Ascending aorta (tissue), 2 donors: ENCODE measurements at regions not wholly inside any gene's neighbourhood (a gene's known extent, or its start where the extent isn't known, plus 50 kb on each side); places are given as distances from the start of the nearest gene placed in this dataset.

Source experiments
- DNase-seq, 2 donors: peaks; one replicate each; pipeline ENCODE4 v3.0.0-alpha.2; 2019; ENCODE audit warnings: low spot score in 2 of 2
- H3K27ac ChIP-seq, 2 donors: fragments of 200-600 bp; sonication (generic); one replicate each; pipeline ENCODE4 v1.5.1; 2016 to 2017; ENCODE audit warnings: mild to moderate bottlenecking in 1 of 2
- H3K27me3 ChIP-seq: fragments of 200-600 bp; sonication (generic); one replicate; pipeline ENCODE4 v1.5.1; 2017
- H3K36me3 ChIP-seq, 2 donors: fragments of 200-600 bp; sonication (generic); one replicate each; pipeline ENCODE4 v1.5.1; 2016
- H3K4me1 ChIP-seq, 2 donors: fragments of 200-600 bp; sonication (generic); one replicate each; pipeline ENCODE4 v1.5.1; 2016 to 2017; ENCODE audit warnings: mild to moderate bottlenecking in 1 of 2
- H3K4me3 ChIP-seq, 2 donors: fragments of 200-600 bp; sonication (generic); one replicate each; pipeline ENCODE4 v1.5.1; 2016 to 2017; ENCODE audit warnings: mild to moderate bottlenecking in 1 of 2
- H3K9me3 ChIP-seq, 2 donors: fragments of 200-600 bp; sonication (generic); one replicate each; pipeline ENCODE4 v1.5.1; 2016
- CTCF ChIP-seq, 3 experiments: fragments of 200-600 bp in 2 of 3; fragments of 450-650 bp in 1 of 3; sonication (generic) in 2 of 3; IDR thresholded peaks; one replicate each; pipeline ENCODE4 v1.5.1; 2016 to 2019; ENCODE audit warnings: antibody characterized with exemption in 3 of 3, mild to moderate bottlenecking in 1 of 3, moderate library complexity in 1 of 3
- intact Hi-C: fragments of 100-400 bp; cut with DNase I; formaldehyde crosslinking; loops from one replicate; pipeline ENCODE4 v1.15.1; 2023

- no peak overlapping the region for H3K27ac ChIP-seq
- no peak overlapping the region for H3K4me3 ChIP-seq
- no peaks in the 10 kb centered on the region for H3K4me1 ChIP-seq
- no peaks in the 10 kb centered on the region for H3K27me3 ChIP-seq
- intact Hi-C loops, result no loop called here
- DNase-seq, result no peak
- no peaks in the 10 kb centered on the region for H3K9me3 ChIP-seq
- no peaks in the 10 kb centered on the region for H3K36me3 ChIP-seq
- no peak for TF ChIP-seq CTCF (IDR thresholded peaks at IDR 0.05)
These were observed 227.1 kb upstream of the DEFB112 start for GRCh38 chr6:50276771-50277261.

DNA sequence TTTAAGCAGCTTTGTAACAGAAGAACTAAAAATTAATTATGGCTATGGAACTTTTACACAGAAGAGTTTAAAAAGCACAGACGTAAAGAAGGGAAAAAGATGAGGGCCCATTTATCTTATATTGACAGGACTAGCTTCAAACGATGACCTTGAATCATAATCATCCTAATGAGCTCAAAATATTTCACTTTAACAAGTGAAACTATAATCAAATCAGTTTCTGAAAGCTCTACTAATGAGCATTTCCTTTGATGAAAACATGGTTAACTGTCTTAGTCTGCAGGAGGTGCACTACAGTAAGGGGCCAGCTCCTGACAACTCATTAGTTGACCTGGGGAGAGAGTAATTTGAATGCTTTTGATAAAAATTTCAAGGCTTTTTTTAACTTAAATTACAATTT lies 228.0 kb upstream of the DEFB112 start:
- H3K4me3 ChIP-seq, result no peak overlapping the region
- TF ChIP-seq CTCF (IDR thresholded peaks at IDR 0.05), result no peak
- H3K9me3 ChIP-seq, result no peaks in the 10 kb centered on the region
- no peaks in the 10 kb centered on the region for H3K27me3 ChIP-seq
- intact Hi-C loops, result no loop called here
- H3K4me1 ChIP-seq, result no peaks in the 10 kb centered on the region
- no peak overlapping the region for H3K27ac ChIP-seq
- H3K36me3 ChIP-seq, result no peaks in the 10 kb centered on the region
- DNase-seq, result no peak

- H3K4me3 ChIP-seq, result no peak overlapping the region
- TF ChIP-seq CTCF (IDR thresholded peaks at IDR 0.05), result no peak
- no peak overlapping the region for H3K27ac ChIP-seq
- no peaks in the 10 kb centered on the region for H3K27me3 ChIP-seq
- H3K9me3 ChIP-seq, result no peaks in the 10 kb centered on the region
- intact Hi-C loops, result no loop called here
- no peaks in the 10 kb centered on the region for H3K36me3 ChIP-seq
- no peaks in the 10 kb centered on the region for H3K4me1 ChIP-seq
- no peak for DNase-seq
These were observed 228.9 kb upstream of the DEFB112 start for GRCh38 chr6:50278663-50279062.

GRCh38 chr6:50285735-50286134 lies 236.0 kb upstream of the DEFB112 start:
- no peak for DNase-seq
- Histone ChIP-seq H3K36me3 (no peaks in the 10 kb centered on the region), H3K9me3 (no peaks in the 10 kb centered on the region), H3K27ac (no peak overlapping the region), H3K4me1 (no peaks in the 10 kb centered on the region), H3K4me3 (no peak overlapping the region), H3K27me3 (no peaks in the 10 kb centered on the region)
- intact Hi-C loops, result no loop called here
- no peak for TF ChIP-seq CTCF (IDR thresholded peaks at IDR 0.05)

DNA sequence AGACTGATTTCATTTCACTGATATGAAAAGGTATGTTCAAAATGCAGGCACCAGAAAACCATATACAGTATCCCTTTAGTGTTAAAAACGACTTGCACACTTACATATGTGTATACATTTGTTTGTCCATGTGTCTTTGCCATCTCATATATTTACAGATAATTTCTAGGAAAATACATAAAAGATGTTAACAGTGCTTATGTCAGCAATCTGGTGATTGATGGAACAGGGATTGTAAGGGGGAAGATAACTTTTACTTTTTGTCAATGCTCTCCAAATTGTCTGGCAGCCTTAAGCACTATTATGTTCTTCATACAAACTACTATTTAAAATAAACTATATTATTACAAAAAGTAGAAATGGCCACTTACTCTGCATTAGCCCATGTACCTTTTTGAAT lies 238.5 kb upstream of the DEFB112 start:
- TF ChIP-seq CTCF (IDR thresholded peaks at IDR 0.05), result no peak
- Histone ChIP-seq H3K27me3 (no peaks in the 10 kb centered on the region), H3K9me3 (no peaks in the 10 kb centered on the region), H3K4me3 (no peak overlapping the region), H3K36me3 (no peaks in the 10 kb centered on the region), H3K4me1 (no peaks in the 10 kb centered on the region), H3K27ac (no peak overlapping the region)
- DNase-seq, result no peak
- intact Hi-C loops, result no loop called here

DNA sequence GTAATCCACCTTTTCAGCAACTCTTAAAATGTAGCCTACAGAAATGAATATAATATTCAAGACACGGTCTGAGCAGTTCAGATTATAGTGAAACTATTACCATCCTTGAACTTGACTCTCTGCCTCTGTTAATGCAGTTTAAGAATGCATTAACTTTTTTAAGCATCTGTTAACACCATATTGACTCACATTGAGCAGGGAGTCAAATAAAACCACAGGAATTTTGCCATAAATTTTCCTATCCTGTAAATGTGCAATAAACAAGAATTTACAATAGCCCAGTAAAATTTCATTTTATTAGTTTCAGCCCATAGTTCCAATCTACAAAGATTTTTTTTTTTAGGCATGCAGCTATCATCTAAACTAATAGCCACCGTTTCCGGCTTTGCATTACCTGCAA lies 239.2 kb upstream of the DEFB112 start:
- TF ChIP-seq CTCF (IDR thresholded peaks at IDR 0.05), result no peak
- intact Hi-C loops, result no loop called here

More for the DNA sequence above, 239.2 kb upstream of the DEFB112 start:
- DNase-seq, result no peak
- no peaks in the 10 kb centered on the region for H3K36me3 ChIP-seq
- H3K27ac ChIP-seq, result no peak overlapping the region
- H3K27me3 ChIP-seq, result no peaks in the 10 kb centered on the region
- no peaks in the 10 kb centered on the region for H3K4me1 ChIP-seq
- H3K4me3 ChIP-seq, result no peak overlapping the region
- no peaks in the 10 kb centered on the region for H3K9me3 ChIP-seq
